Stomach (tissue), 4 donors: ENCODE measurements at regions not wholly inside any gene's neighbourhood (a gene's known extent, or its start where the extent isn't known, plus 50 kb on each side); places are given as distances from the start of the nearest gene placed in this dataset.
"Not testable (repeated sequence)": the region's sequence is repeated elsewhere in the genome, so short reads cannot be mapped to it uniquely, and the experiment has no call there.

Experiments used
- CTCF ChIP-seq, 7 experiments: fragments of 450-650 bp in 4 of 7; fragments of 200-600 bp in 3 of 7; sonication (generic) in 3 of 7; IDR thresholded peaks; one replicate each; pipeline ENCODE4 v1.5.1; 2016 to 2019; ENCODE audit warnings: antibody characterized with exemption in 7 of 7, control low read depth in 2 of 7, mild to moderate bottlenecking in 1 of 7
- POLR2A ChIP-seq, 4 donors: fragments of 450-650 bp; IDR thresholded peaks; one replicate each; pipeline ENCODE4 v1.6.1; 2016; ENCODE audit warnings: antibody characterized with exemption in 4 of 4, control low read depth in 2 of 4, mild to moderate bottlenecking in 1 of 4, moderate library complexity in 1 of 4

GRCh38 chr3:87740894-87741293 is 317.9 kb downstream of the CGGBP1 start:
- TF ChIP-seq CTCF, POLR2A (IDR thresholded peaks at IDR 0.05): not testable (repeated sequence)
